ENCODE measurements at regions not wholly inside any gene's neighbourhood (a gene's known extent, or its start where the extent isn't known, plus 50 kb on each side); places are given as distances from the start of the nearest gene placed in this dataset.

GRCh38 chr2:226634943-226635604, 164.5 kb downstream of the IRS1 start:
- no peak for TF ChIP-seq CTCF (IDR thresholded peaks at IDR 0.05)
- no peak for TF ChIP-seq POLR2A (IDR thresholded peaks at IDR 0.05)
